Hepatocyte (in vitro differentiated cells): ENCODE measurements at regions not wholly inside any gene's neighbourhood (a gene's known extent, or its start where the extent isn't known, plus 50 kb on each side); places are given as distances from the start of the nearest gene placed in this dataset.

Experiments
- CTCF ChIP-seq: fragments of 200-600 bp; sonication (generic); IDR thresholded peaks from 2 replicates; pipeline ENCODE4 v1.5.1; 2016; ENCODE audit warnings: antibody characterized with exemption, mild to moderate bottlenecking; ENCODE audit not compliant: poor library complexity
- EZH2 ChIP-seq: fragments of 200-600 bp; sonication (generic); IDR thresholded peaks from 2 replicates; pipeline ENCODE4 v1.6.1; 2016; ENCODE audit warnings: antibody characterized with exemption, mild to moderate bottlenecking, borderline replicate concordance
- EZH2phosphoT487 ChIP-seq: fragments of 200-600 bp; sonication (generic); IDR thresholded peaks from one replicate; pipeline ENCODE4 v1.6.1; 2018; ENCODE audit warnings: antibody characterized with exemption, mild to moderate bottlenecking, low read depth, moderate library complexity; ENCODE audit not compliant: unreplicated experiment, severe bottlenecking

GRCh38 chr3:73835945-73836344 lies 211.2 kb upstream of the PDZRN3 start:
- no peak for TF ChIP-seq CTCF
- no peak for TF ChIP-seq EZH2
- TF ChIP-seq EZH2phosphoT487 = no peak
